ENCODE measurements at regions not wholly inside any gene's neighbourhood (a gene's known extent, or its start where the extent isn't known, plus 50 kb on each side); places are given as distances from the start of the nearest gene placed in this dataset.
A peak's percentile ranks its signal among the peaks of the same experiment; 100 is the strongest.

DNA sequence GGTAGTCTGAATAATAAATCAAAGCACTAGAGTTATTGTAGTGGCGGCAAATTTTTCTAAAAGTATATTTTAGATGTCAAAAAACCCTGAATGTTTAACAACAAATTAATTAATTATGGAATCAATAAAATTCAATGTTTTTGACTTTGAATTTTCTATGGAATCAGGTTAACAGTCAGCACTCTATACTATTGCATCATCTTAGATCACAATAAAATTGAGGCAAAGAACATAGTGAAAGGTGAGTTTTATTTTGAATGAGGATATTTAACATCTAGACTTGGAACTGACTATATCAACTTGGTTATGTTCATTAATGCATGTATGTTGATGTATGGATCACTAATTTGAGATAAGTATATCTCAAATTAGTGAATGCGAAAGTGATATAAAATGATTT is 148.5 kb downstream of the TNFSF18 start:
- no peak for DNase-seq (ENCODE audit: extremely low read depth, low read depth)
- TF ChIP-seq, protein P1, sequence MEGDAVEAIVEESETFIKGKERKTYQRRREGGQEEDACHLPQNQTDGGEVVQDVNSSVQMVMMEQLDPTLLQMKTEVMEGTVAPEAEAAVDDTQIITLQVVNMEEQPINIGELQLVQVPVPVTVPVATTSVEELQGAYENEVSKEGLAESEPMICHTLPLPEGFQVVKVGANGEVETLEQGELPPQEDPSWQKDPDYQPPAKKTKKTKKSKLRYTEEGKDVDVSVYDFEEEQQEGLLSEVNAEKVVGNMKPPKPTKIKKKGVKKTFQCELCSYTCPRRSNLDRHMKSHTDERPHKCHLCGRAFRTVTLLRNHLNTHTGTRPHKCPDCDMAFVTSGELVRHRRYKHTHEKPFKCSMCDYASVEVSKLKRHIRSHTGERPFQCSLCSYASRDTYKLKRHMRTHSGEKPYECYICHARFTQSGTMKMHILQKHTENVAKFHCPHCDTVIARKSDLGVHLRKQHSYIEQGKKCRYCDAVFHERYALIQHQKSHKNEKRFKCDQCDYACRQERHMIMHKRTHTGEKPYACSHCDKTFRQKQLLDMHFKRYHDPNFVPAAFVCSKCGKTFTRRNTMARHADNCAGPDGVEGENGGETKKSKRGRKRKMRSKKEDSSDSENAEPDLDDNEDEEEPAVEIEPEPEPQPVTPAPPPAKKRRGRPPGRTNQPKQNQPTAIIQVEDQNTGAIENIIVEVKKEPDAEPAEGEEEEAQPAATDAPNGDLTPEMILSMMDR (IDR thresholded peaks at IDR 0.05; ENCODE audit: low read depth, low read length) = no peak

DNA sequence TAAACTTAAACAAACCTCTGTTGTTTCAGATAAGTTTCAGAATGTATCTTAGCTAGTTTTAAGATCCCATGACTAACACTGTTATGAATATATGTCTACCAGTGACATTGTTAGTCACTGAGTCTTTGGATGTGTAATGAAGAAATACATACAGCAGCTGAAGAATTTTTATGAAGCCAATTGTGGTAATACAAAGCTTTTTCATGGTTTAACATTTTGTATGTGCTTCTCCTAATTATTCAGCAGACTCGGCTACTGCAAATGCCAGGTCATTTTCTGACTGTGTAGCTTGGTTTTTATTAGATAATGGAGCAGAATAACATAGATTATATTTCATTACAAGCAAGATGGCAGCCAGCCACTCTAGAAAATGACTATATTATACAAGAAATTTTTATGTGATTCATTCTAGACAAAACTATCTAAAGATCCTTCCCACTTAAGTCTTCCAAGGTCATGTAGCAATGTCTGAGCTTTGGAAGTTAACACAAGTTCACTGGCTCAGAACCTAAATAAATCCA is 147.8 kb downstream of the TNFSF18 start:
- TF ChIP-seq, protein P1 (IDR thresholded peaks at IDR 0.05; ENCODE audit: low read depth, low read length) = no peak
- DNase-seq (ENCODE audit: extremely low read depth, low read depth) = peak; percentile 79

DNA sequence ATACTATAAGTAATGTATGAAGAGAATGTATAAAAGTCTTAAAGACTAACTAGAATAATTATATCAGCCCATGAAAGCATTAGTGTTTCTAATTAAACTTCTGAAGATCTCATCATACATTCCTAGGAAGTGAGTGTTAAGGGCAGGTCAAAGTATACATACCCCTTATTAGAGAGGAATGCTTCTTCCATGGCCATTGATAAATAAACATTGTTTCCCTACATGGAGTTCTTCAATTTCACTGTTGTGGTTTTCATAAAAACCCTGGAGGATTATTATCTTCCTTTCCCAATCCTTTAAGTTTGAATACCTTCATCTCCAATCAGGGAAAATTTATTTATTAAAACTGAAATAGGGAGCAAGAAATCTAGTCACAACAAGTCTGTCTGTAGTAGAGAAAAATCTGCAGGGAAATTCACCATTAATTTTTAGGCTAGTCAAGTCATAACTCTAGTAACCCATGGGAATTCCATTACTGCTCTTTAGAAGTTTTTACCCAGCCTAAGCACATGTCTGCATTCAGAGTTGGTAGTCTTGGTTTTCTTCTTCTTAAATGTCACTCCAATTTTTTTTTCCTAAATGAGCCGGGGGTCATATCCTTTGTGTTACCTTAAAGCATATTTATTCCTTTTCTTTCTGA is 147.0 kb downstream of the TNFSF18 start:
- TF ChIP-seq, protein P1 (IDR thresholded peaks at IDR 0.05; ENCODE audit: low read depth, low read length) = no peak
- DNase-seq (ENCODE audit: extremely low read depth, low read depth) = peak; percentile 83

DNA sequence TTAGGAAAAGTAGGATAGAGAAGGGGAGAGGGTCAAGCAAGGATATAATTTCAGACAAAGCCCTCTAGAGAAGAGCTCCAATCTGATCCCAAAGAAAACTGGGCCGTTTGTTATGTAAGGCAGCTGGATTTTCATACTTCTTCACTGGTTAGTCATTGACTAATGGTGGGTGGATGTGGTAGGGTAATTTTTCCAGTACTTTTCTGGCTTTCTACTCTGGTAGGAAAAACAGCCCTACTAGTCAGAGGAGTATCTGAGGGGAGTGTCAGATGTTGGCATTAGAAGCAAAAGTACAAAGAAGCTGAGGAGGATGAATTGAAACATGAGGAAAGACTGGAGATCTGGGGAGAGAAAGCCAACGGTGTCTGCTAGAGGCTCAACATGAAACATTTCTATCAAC is 145.3 kb downstream of the TNFSF18 start:
- no peak for DNase-seq (ENCODE audit: extremely low read depth, low read depth)
- TF ChIP-seq, protein P1 (IDR thresholded peaks at IDR 0.05; ENCODE audit: low read depth, low read length) = no peak

DNA sequence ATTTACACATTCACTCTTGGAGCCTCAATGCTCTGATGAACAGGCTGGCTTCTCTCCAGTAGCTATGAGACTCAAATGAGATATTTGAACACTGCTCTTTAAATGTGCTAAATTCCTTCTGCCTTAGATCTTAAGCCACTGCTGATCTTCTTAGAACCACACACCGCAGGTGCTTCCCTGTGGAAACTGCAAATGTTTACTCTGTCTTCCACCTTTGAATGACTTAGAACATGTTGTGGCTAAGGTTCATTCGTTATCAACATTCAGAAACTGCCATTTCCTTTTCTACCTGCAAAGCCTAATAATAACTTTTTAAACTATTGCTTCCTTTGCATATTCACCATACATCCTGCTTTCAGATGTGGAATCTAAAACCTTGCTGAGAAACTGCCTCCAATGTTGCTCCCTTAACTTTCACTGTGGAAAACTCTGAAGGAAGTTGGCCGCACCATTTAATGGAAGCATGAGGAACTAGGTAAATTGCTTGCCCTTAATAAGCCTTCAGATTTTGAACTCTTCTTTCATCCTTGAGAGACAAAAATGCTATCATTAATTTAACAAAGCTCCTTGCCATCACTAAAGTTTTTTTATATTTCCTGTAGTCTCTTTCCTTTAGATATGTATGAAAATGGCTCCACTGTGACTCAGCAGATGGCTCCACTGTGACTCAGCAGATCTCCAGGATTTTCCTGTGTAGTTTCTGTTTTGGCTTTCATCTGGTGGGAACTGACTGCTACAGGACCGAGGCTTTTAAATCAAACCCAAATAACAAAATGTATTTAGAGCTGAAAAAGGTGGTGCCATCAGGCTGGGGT is 143.8 kb downstream of the TNFSF18 start:
- DNase-seq (ENCODE audit: extremely low read depth, low read depth) = no peak
- TF ChIP-seq, protein P1 (IDR thresholded peaks at IDR 0.05; ENCODE audit: low read depth, low read length) = no peak

DNA sequence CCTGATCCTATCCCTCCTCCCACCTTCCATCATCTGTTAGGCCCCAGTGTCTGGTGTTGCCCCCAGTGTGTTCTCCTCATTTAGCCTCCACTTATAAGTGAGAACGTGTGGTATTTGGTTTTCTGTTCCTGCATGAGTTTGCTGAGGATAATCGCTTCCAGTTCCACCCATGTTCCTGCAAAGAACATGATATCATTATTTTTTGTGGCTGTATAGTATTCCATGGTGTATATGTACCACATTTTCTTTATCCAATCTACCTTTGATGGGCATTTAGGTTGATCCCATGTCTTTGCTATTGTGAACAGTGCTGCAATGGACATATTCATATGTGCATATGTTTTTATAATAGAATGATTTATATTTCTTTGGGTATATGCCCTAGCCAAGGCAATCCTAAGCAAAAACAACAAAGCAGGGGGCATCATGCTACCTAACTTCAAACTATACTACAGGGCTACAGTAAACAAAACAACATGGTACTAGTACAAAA is 142.9 kb downstream of the TNFSF18 start:
- TF ChIP-seq, protein P1 (IDR thresholded peaks at IDR 0.05; ENCODE audit: low read depth, low read length) = no peak

More for the DNA sequence above, 142.9 kb downstream of the TNFSF18 start:
- DNase-seq (ENCODE audit: extremely low read depth, low read depth) = no peak

All from AG09319 (cell line).